GM12872 (cell line): ENCODE measurements at regions not wholly inside any gene's neighbourhood (a gene's known extent, or its start where the extent isn't known, plus 50 kb on each side); places are given as distances from the start of the nearest gene placed in this dataset.

Experiments
- CTCF ChIP-seq: IDR thresholded peaks from 3 replicates; pipeline ENCODE4 v1.5.1; 2011; ENCODE audit warnings: low read depth, mild to moderate bottlenecking, low read length, moderate library complexity; ENCODE audit not compliant: insufficient read depth

- TF ChIP-seq CTCF, result no peak
These were observed 453.9 kb upstream of the MDFIC2 start for GRCh38 chr3:70766301-70766700.

- TF ChIP-seq CTCF, result no peak
These were observed 451.5 kb upstream of the MDFIC2 start for GRCh38 chr3:70763894-70764293.

GRCh38 chr3:70757658-70758057 lies 445.2 kb upstream of the MDFIC2 start:
- no peak for TF ChIP-seq CTCF

- TF ChIP-seq CTCF, result no peak
These were observed 443.1 kb upstream of the MDFIC2 start for GRCh38 chr3:70755526-70755925.

- TF ChIP-seq CTCF, result no peak
These were observed 441.9 kb upstream of the MDFIC2 start for GRCh38 chr3:70754314-70754713.

- no peak for TF ChIP-seq CTCF
These were observed 441.1 kb upstream of the MDFIC2 start for GRCh38 chr3:70753572-70753971.

GRCh38 chr3:70752051-70752450 lies 439.6 kb upstream of the MDFIC2 start:
- TF ChIP-seq CTCF, result no peak

GRCh38 chr3:70749122-70749521 lies 436.7 kb upstream of the MDFIC2 start:
- TF ChIP-seq CTCF, result no peak
